Caco-2 (cell line): ENCODE measurements at regions not wholly inside any gene's neighbourhood (a gene's known extent, or its start where the extent isn't known, plus 50 kb on each side); places are given as distances from the start of the nearest gene placed in this dataset.

Source experiments
- BruUV-seq: library from RNA; stranded (reverse); fragments of 400-500 nt; replicated peaks from 2 replicates; lab custom pipeline; 2021; lab: Mats Ljungman, UMichigan
- CTCF ChIA-PET: fragments of 300-600 bp; sonication (Branson Sonifier 250); formaldehyde crosslinking; loops from one replicate; lab custom pipeline; 2022; ENCODE audit warnings: antibody characterized with exemption; lab: Charles Lee
- POLR2A ChIA-PET: fragments of 300-600 bp; sonication (Branson Sonifier 250); formaldehyde crosslinking; loops from one replicate; lab custom pipeline; 2022; ENCODE audit warnings: antibody characterized with exemption; lab: Charles Lee
- DNase-seq, 2 experiments: peaks; one replicate each; pipeline versions ENCODE4 v3.0.0 to v3.0.0-alpha.2; 2020 to 2022
- H3K27me3 ChIP-seq: replicated peaks from 2 replicates; pipeline ENCODE4 v1.6.0; 2011; ENCODE audit warnings: low read length; ENCODE audit not compliant: control insufficient read depth, insufficient read depth
- H3K36me3 ChIP-seq: 2 replicates; pipeline ENCODE4 v1.5.1; 2011; ENCODE audit warnings: low read length; ENCODE audit not compliant: control insufficient read depth, insufficient read depth
- H3K4me1 ChIP-seq: fragments of 250-450 bp; sonication (Bioruptor Pico); 2 replicates; pipeline ENCODE4 v1.5.1; 2020; ENCODE audit warnings: mild to moderate bottlenecking
- H3K4me3 ChIP-seq: 2 replicates; pipeline ENCODE4 v1.5.1; 2011; ENCODE audit warnings: low read depth, mild to moderate bottlenecking, control low read depth, low read length
- H3K9me3 ChIP-seq: fragments of 250-450 bp; sonication (Bioruptor Pico); 2 replicates; pipeline ENCODE4 v1.5.1; 2020; ENCODE audit warnings: mild to moderate bottlenecking, moderate library complexity
- H3K27ac Mint-ChIP-seq: one replicate; pipeline ENCODE4 v1.8.0; 2022; ENCODE audit warnings: mixed read lengths; ENCODE audit not compliant: unreplicated experiment
- H3K27me3 Mint-ChIP-seq: one replicate; pipeline ENCODE4 v1.8.0; 2022; ENCODE audit warnings: mixed read lengths; ENCODE audit not compliant: insufficient read depth, unreplicated experiment
- H3K36me3 Mint-ChIP-seq: one replicate; pipeline ENCODE4 v1.8.0; 2022; ENCODE audit warnings: mild to moderate bottlenecking, mixed read lengths; ENCODE audit not compliant: insufficient read depth, unreplicated experiment
- H3K4me1 Mint-ChIP-seq: one replicate; pipeline ENCODE4 v1.8.0; 2022; ENCODE audit warnings: low read depth, mixed read lengths; ENCODE audit not compliant: unreplicated experiment
- H3K4me3 Mint-ChIP-seq: one replicate; pipeline ENCODE4 v1.8.0; 2022; ENCODE audit warnings: mild to moderate bottlenecking, moderate library complexity, mixed read lengths; ENCODE audit not compliant: unreplicated experiment
- H3K9me3 Mint-ChIP-seq: one replicate; pipeline ENCODE4 v1.8.0; 2022; ENCODE audit warnings: mixed read lengths; ENCODE audit not compliant: unreplicated experiment
- intact Hi-C: fragments of 100-400 bp; cut with micrococcal nuclease; formaldehyde crosslinking; loops from one replicate; pipeline ENCODE4 v1.10.0; 2022; ENCODE audit not compliant: unreplicated experiment
- TF ChIP-seq, protein P1 (sequence below), 2 experiments: fragments of 200-600 bp in 1 of 2; IDR thresholded peaks; 1 replicate in 1 of 2; 2 replicates in 1 of 2; pipeline versions ENCODE4 v1.5.1 to v1.8.0; 2011 to 2022; ENCODE audit warnings: antibody characterized with exemption in 1 of 2, control low read depth in 1 of 2, inconsistent platforms in 1 of 2, low read depth in 1 of 2, low read length in 1 of 2, mild to moderate bottlenecking in 1 of 2, moderate library complexity in 1 of 2; ENCODE audit not compliant: insufficient read depth in 1 of 2, severe bottlenecking in 1 of 2, unreplicated experiment in 1 of 2

DNA sequence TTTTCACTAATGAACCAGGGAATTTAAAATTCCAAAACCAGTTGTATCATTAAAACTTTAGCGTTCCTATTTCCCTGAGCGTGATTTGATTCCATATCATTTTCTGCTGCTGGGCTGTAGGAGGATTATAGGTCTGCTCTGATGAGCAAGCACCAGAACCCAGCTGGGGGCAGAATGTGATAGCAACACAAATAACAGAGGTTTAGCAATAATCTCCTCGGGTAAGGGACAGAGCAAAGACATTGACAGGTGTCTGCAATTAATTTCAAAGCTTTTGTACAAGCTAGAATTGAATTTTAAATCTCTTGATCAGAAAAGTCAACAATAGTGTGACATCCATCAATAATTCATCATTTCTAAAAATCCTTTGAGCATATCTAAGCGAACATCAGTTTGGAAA is 163.4 kb upstream of the RAP2B start:
- no peaks in the 10 kb centered on the region for H3K27me3 ChIP-seq
- no peaks in the 10 kb centered on the region for H3K9me3 ChIP-seq
- TF ChIP-seq, protein P1, sequence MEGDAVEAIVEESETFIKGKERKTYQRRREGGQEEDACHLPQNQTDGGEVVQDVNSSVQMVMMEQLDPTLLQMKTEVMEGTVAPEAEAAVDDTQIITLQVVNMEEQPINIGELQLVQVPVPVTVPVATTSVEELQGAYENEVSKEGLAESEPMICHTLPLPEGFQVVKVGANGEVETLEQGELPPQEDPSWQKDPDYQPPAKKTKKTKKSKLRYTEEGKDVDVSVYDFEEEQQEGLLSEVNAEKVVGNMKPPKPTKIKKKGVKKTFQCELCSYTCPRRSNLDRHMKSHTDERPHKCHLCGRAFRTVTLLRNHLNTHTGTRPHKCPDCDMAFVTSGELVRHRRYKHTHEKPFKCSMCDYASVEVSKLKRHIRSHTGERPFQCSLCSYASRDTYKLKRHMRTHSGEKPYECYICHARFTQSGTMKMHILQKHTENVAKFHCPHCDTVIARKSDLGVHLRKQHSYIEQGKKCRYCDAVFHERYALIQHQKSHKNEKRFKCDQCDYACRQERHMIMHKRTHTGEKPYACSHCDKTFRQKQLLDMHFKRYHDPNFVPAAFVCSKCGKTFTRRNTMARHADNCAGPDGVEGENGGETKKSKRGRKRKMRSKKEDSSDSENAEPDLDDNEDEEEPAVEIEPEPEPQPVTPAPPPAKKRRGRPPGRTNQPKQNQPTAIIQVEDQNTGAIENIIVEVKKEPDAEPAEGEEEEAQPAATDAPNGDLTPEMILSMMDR (IDR thresholded peaks at IDR 0.05; ENCODE audit: insufficient read depth in 1 of 2, low read depth in 1 of 2, low read length in 1 of 2, severe bottlenecking in 1 of 2, unreplicated experiment in 1 of 2) = no peak
- no peak overlapping the region for H3K27ac Mint-ChIP-seq
- no peaks in the 10 kb centered on the region for H3K9me3 Mint-ChIP-seq
- intact Hi-C loops = no loop called here
- ChIA-PET POLR2A (no interaction called here), CTCF (no interaction called here)
- no peaks in the 10 kb centered on the region for H3K36me3 Mint-ChIP-seq
- no peak overlapping the region for H3K4me3 ChIP-seq
- no TSS peak for BruUV-seq
- no peaks in the 10 kb centered on the region for H3K4me1 Mint-ChIP-seq
- no peaks in the 10 kb centered on the region for H3K4me1 ChIP-seq
- DNase-seq = no peak
- no peaks in the 10 kb centered on the region for H3K27me3 Mint-ChIP-seq
- no peak overlapping the region for H3K4me3 Mint-ChIP-seq
- no peaks in the 10 kb centered on the region for H3K36me3 ChIP-seq

DNA sequence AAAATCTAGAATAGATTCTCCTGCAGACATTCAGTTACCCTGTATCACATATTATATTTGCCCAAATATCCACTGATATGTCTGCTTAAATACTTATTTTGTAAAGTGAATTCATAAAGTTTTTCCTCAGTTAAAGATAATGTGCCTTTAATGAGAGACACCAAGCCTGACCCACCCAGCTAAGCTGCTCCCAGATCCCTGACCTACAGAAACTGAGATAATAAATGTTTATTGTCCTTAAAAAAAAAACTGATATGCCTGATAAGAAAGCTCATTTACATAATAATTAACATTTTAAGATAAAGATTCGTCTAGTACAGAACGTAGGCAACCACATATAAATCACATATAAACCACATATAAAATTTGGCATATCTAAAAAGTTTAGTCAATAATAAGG is 161.7 kb upstream of the RAP2B start:
- Mint-ChIP-seq H3K36me3 (no peaks in the 10 kb centered on the region), H3K27ac (no peak overlapping the region), H3K4me1 (no peaks in the 10 kb centered on the region), H3K9me3 (no peaks in the 10 kb centered on the region), H3K4me3 (no peak overlapping the region), H3K27me3 (no peaks in the 10 kb centered on the region)
- H3K9me3 ChIP-seq = no peaks in the 10 kb centered on the region
- CTCF ChIA-PET = no interaction called here
- intact Hi-C loops = no loop called here
- no peaks in the 10 kb centered on the region for H3K4me1 ChIP-seq
- H3K27me3 ChIP-seq = no peaks in the 10 kb centered on the region
- TF ChIP-seq, protein P1 (IDR thresholded peaks at IDR 0.05; ENCODE audit: insufficient read depth in 1 of 2, low read depth in 1 of 2, low read length in 1 of 2, severe bottlenecking in 1 of 2, unreplicated experiment in 1 of 2) = no peak
- DNase-seq = no peak
- POLR2A ChIA-PET = no interaction called here
- no TSS peak for BruUV-seq
- H3K36me3 ChIP-seq = no peaks in the 10 kb centered on the region
- H3K4me3 ChIP-seq = no peak overlapping the region

DNA sequence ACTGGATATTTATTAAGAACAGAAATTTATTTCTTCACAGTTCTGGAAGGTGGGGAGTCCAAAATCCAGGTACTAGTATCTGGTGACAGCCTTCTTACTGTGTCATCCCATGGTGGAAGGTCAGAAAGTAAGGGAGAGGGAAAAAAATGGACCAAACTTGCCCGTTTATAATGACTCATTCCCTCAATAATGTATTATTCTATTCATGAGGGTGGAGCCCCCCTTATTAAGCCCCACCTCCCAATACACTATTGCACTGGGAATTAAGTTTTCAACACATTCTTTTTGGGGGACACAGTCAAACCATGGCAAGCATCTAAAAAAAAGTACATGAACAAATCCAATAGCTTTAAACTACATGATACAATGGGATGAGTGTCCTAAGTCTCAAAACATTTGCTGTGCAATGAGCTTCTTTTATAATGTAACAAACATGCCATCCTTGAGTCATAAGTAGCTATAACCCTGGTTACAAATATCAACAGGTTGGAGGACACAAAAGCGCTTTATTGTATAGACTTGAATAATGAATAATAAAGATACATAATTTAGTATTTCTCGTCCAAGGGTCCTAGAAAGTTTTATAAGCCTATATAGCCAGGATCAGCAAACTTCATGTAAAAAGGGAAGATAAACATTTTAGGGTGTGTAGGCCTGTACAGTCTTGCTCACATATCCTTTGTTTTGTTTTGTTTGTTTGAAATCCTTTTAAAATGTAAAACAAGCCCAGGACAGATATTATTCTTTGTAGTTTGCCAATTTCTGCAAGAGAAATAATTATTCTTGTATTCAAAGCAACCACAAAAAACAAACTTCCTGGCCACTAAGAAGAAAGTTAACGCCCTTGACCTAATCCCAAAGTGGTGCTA is 160.6 kb upstream of the RAP2B start:
- DNase-seq = no peak
- no peaks in the 10 kb centered on the region for H3K9me3 Mint-ChIP-seq
- no peaks in the 10 kb centered on the region for H3K27me3 ChIP-seq
- TF ChIP-seq, protein P1 (IDR thresholded peaks at IDR 0.05; ENCODE audit: insufficient read depth in 1 of 2, low read depth in 1 of 2, low read length in 1 of 2, severe bottlenecking in 1 of 2, unreplicated experiment in 1 of 2) = no peak
- H3K27me3 Mint-ChIP-seq = no peaks in the 10 kb centered on the region
- H3K27ac Mint-ChIP-seq = no peak overlapping the region
- no peaks in the 10 kb centered on the region for H3K4me1 ChIP-seq
- H3K9me3 ChIP-seq = no peaks in the 10 kb centered on the region
- CTCF ChIA-PET = no interaction called here
- POLR2A ChIA-PET = no interaction called here
- H3K4me1 Mint-ChIP-seq = no peaks in the 10 kb centered on the region
- intact Hi-C loops = no loop called here
- no peak overlapping the region for H3K4me3 ChIP-seq
- H3K36me3 ChIP-seq = no peaks in the 10 kb centered on the region
- no peaks in the 10 kb centered on the region for H3K36me3 Mint-ChIP-seq
- H3K4me3 Mint-ChIP-seq = no peak overlapping the region
- no TSS peak for BruUV-seq
